GM12878 (cell line): ENCODE measurements at regions not wholly inside any gene's neighbourhood (a gene's known extent, or its start where the extent isn't known, plus 50 kb on each side); places are given as distances from the start of the nearest gene placed in this dataset.

Experiments used
- ATAC-seq: fragments of 200-7000 bp; cut with Tn5 transposase; 3 replicates; pipeline ENCODE4 v1.9.1; 2020; ENCODE audit warnings: mild to moderate bottlenecking, moderate library complexity
- BruUV-seq: library from RNA; stranded (reverse); fragments of 400-500 nt; replicated peaks from 2 replicates; lab custom pipeline; 2021; lab: Mats Ljungman, UMichigan
- CTCF ChIA-PET: fragments of 300-600 bp; sonication (Branson Sonifier 250); formaldehyde crosslinking; extraction: SDS; loops from one replicate; lab custom pipeline; 2021; ENCODE audit warnings: inconsistent platforms; lab: Yijun Ruan, JAX
- POLR2A ChIA-PET: fragments of 350-600 bp; formaldehyde crosslinking; extraction: SDS; loops from one replicate; lab custom pipeline; 2021; ENCODE audit warnings: inconsistent platforms; lab: Charles Lee
- RAD21 ChIA-PET: fragments of 300-600 bp; sonication (Branson Sonifier 250); formaldehyde crosslinking; loops from one replicate; lab custom pipeline; 2023; ENCODE audit warnings: antibody characterized with exemption; ENCODE audit not compliant: unreplicated experiment; lab: Charles Lee
- SMC1A ChIA-PET: fragments of 300-600 bp; sonication (Branson Sonifier 250); formaldehyde crosslinking; loops from one replicate; lab custom pipeline; 2023; ENCODE audit not compliant: unreplicated experiment, uncharacterized antibody; lab: Charles Lee
- DNase-seq: peaks from one replicate; pipeline ENCODE4 v3.0.0-alpha.2; 2011; ENCODE audit warnings: low read depth, low spot score
- FAIRE-seq: peaks from 3 replicates; lab custom pipeline; 2011; peaks lifted over from hg19 to GRCh38; lab: Jason Lieb, UNC
- H2AFZ ChIP-seq: 2 replicates; pipeline ENCODE4 v1.6.0; 2011; ENCODE audit warnings: low read depth, low read length, control low read depth; ENCODE audit not compliant: control insufficient read depth
- H3K27ac ChIP-seq: 2 replicates; pipeline ENCODE4 v1.5.1; 2011; ENCODE audit warnings: control low read depth; ENCODE audit not compliant: control insufficient read depth, insufficient read depth
- H3K27me3 ChIP-seq, 2 experiments: replicated peaks in 1 of 2; 2 replicates each; pipeline versions ENCODE4 v1.6.0 to v1.6.1; 2011; ENCODE audit warnings: low read length in 1 of 2; ENCODE audit not compliant: control insufficient read depth in 2 of 2, insufficient read depth in 2 of 2
- H3K36me3 ChIP-seq, 2 experiments: 2 replicates each; pipeline ENCODE4 v1.5.1; 2011; ENCODE audit warnings: low read length in 1 of 2; ENCODE audit not compliant: control insufficient read depth in 2 of 2, insufficient read depth in 2 of 2
- H3K4me1 ChIP-seq: 2 replicates; pipeline ENCODE4 v1.6.1; 2011; ENCODE audit warnings: mild to moderate bottlenecking, low read length, moderate library complexity, mixed read lengths; ENCODE audit not compliant: control insufficient read depth, insufficient read depth
- H3K4me2 ChIP-seq: 2 replicates; pipeline ENCODE4 v1.6.0; 2011; ENCODE audit warnings: control low read depth; ENCODE audit not compliant: control insufficient read depth, insufficient read depth
- H3K4me3 ChIP-seq: fragments of 200-600 bp; sonication (generic); 2 replicates; pipeline ENCODE4 v1.5.1; 2016
- H3K79me2 ChIP-seq: 2 replicates; pipeline ENCODE4 v1.6.0; 2011; ENCODE audit warnings: low read length; ENCODE audit not compliant: control insufficient read depth, insufficient read depth
- H3K9ac ChIP-seq: 2 replicates; pipeline ENCODE4 v1.8.0; 2011; ENCODE audit warnings: low read length, control low read depth, mixed read lengths; ENCODE audit not compliant: control insufficient read depth, insufficient read depth
- H3K9me3 ChIP-seq: replicated peaks from 3 replicates; pipeline ENCODE4 v1.5.1; 2011; ENCODE audit warnings: mild to moderate bottlenecking, low read length; ENCODE audit not compliant: control insufficient read depth, insufficient read depth
- H4K20me1 ChIP-seq: 2 replicates; pipeline ENCODE4 v1.6.0; 2011; ENCODE audit not compliant: control insufficient read depth, insufficient read depth
- ATF7 ChIP-seq: fragments of 450-650 bp; IDR thresholded peaks from 2 replicates; pipeline ENCODE4 v1.6.1; 2016; ENCODE audit warnings: low read depth, mild to moderate bottlenecking
- CHD2 ChIP-seq: IDR thresholded peaks from 2 replicates; pipeline ENCODE4 v1.6.1; 2011; ENCODE audit warnings: low read depth, low read length, improper control_type of control experiment, borderline replicate concordance
- DPF2 ChIP-seq: fragments of 450-650 bp; IDR thresholded peaks from 2 replicates; pipeline ENCODE4 v1.6.1; 2017; ENCODE audit warnings: mild to moderate bottlenecking
- ETV6 ChIP-seq, 2 experiments: fragments of 450-650 bp in 1 of 2; IDR thresholded peaks in 1 of 2; conservative IDR thresholded peaks in 1 of 2; 2 replicates each; pipeline ENCODE4 v1.6.1; 2014; ENCODE audit warnings: antibody characterized with exemption in 1 of 2, borderline replicate concordance in 1 of 2, low read depth in 1 of 2, mild to moderate bottlenecking in 1 of 2, moderate library complexity in 1 of 2
- EZH2 ChIP-seq: IDR thresholded peaks from 2 replicates; pipeline ENCODE4 v1.6.1; 2012; ENCODE audit warnings: low read depth, mild to moderate bottlenecking, control low read depth, inconsistent platforms, low read length, borderline replicate concordance; ENCODE audit not compliant: control insufficient read depth
- HDGF ChIP-seq: fragments of 450-650 bp; IDR thresholded peaks from 2 replicates; pipeline ENCODE4 v1.6.1; 2016; ENCODE audit warnings: antibody characterized with exemption
- JUND ChIP-seq: IDR thresholded peaks from 2 replicates; pipeline ENCODE4 v1.6.1; 2012; ENCODE audit warnings: low read depth, mild to moderate bottlenecking, low read length, improper control_type of control experiment, moderate library complexity
- KDM1A ChIP-seq: fragments of 200-600 bp; sonication (generic); IDR thresholded peaks from 2 replicates; pipeline ENCODE4 v1.6.1; 2016; ENCODE audit warnings: borderline replicate concordance
- NR2F1 ChIP-seq: fragments of 450-650 bp; conservative IDR thresholded peaks from 2 replicates; pipeline ENCODE4 v1.6.1; 2017; ENCODE audit warnings: mild to moderate bottlenecking
- PAX5 ChIP-seq: IDR thresholded peaks from 2 replicates; pipeline ENCODE4 v1.6.1; 2011; ENCODE audit warnings: low read depth, low read length, borderline replicate concordance
- PAX8 ChIP-seq: fragments of 450-650 bp; IDR thresholded peaks from 2 replicates; pipeline ENCODE4 v1.6.1; 2017; ENCODE audit warnings: mild to moderate bottlenecking, moderate library complexity
- POLR2AphosphoS2 ChIP-seq: IDR thresholded peaks from 2 replicates; pipeline ENCODE4 v1.6.1; 2011; ENCODE audit warnings: low read depth, mild to moderate bottlenecking, low read length, improper control_type of control experiment, moderate library complexity
- RCOR1 ChIP-seq: conservative IDR thresholded peaks from 2 replicates; pipeline ENCODE4 v1.6.1; 2012; ENCODE audit warnings: low read depth, low read length, improper control_type of control experiment
- RELB ChIP-seq: fragments of 450-650 bp; IDR thresholded peaks from 2 replicates; pipeline ENCODE4 v1.6.1; 2017; ENCODE audit warnings: low read depth, mild to moderate bottlenecking, moderate library complexity
- REST ChIP-seq: IDR thresholded peaks from 2 replicates; pipeline ENCODE4 v1.6.1; 2012; ENCODE audit warnings: mild to moderate bottlenecking, low read depth, low read length
- RFX5 ChIP-seq: IDR thresholded peaks from 2 replicates; pipeline ENCODE4 v1.6.1; 2011; ENCODE audit warnings: low read depth, low read length, improper control_type of control experiment
- TBL1XR1 ChIP-seq: IDR thresholded peaks from 2 replicates; pipeline ENCODE4 v1.6.1; 2012; ENCODE audit warnings: low read depth, low read length, improper control_type of control experiment
- TCF12 ChIP-seq: IDR thresholded peaks from 2 replicates; pipeline ENCODE4 v1.6.1; 2011; ENCODE audit warnings: low read depth, mild to moderate bottlenecking, low read length
- TCF7 ChIP-seq: IDR thresholded peaks from 2 replicates; pipeline ENCODE4 v1.6.1; 2014; ENCODE audit warnings: antibody characterized with exemption, borderline replicate concordance
- WGBS: methylation state at CpG from one replicate; pipeline ENCODE4 v1.1.6; 2016; ENCODE audit warnings: low lambda C conversion rate; ENCODE audit not compliant: insufficient replicate concordance, insufficient coverage; ENCODE audit errors: missing lambda C conversion rate; 5-methylcytosine and 5-hydroxymethylcytosine counted together
- in situ Hi-C: fragments of 300-500 bp; cut with MboI; formaldehyde crosslinking; loops from 9 replicates; pipeline ENCODE4 v1.14.3; 2018; ENCODE audit warnings: mixed read lengths
- intact Hi-C: fragments of 100-400 bp; cut with micrococcal nuclease; formaldehyde crosslinking; loops from one replicate; pipeline ENCODE4 v1.14.2; 2022; ENCODE audit not compliant: unreplicated experiment
- TF ChIP-seq, protein P1 (sequence below): IDR thresholded peaks from 2 replicates; pipeline ENCODE4 v1.6.1; 2012; ENCODE audit warnings: low read depth, low read length, improper control_type of control experiment

DNA sequence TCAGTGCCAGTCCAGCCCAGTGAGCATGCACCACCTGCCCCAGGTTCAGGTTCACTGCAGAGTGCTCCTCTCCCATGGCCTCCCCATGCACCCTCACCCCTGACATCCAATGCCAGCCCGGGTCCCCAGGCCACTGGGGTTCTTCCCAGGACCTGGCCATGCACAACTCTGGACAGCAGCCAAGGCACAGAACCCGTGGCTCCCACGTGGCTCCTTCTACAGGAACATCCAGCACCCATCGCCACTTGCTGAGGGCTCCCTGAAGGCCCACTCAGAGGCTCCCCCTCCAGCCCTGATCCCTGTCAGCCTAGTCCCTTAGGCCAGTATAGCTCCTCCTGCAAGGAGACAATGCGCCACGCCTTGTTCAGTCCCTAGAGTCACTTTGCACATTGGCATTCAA lies 110.8 kb downstream of the IRX2 start:
- H3K4me1 ChIP-seq: no peaks in the 10 kb centered on the region
- no peaks in the 10 kb centered on the region for H3K27me3 ChIP-seq
- H2AFZ ChIP-seq: no peak overlapping the region
- DNase-seq: no peak
- TF ChIP-seq EZH2 (no peak), POLR2AphosphoS2 (no peak), DPF2 (no peak), ATF7 (no peak), TCF7 (no peak), NR2F1 (no peak), REST (no peak), CHD2 (no peak), ETV6 (conservative IDR thresholded peaks at IDR 0.05 in 1 of 2, IDR thresholded peaks at IDR 0.05 in 1 of 2; ENCODE audit: borderline replicate concordance in 1 of 2, low read depth in 1 of 2) (no peak), TCF12 (no peak), KDM1A (no peak), RELB (no peak), RFX5 (no peak), HDGF (no peak), JUND (no peak), TBL1XR1 (no peak), PAX5 (no peak), PAX8 (no peak), RCOR1 (no peak)
- TF ChIP-seq, protein P1, sequence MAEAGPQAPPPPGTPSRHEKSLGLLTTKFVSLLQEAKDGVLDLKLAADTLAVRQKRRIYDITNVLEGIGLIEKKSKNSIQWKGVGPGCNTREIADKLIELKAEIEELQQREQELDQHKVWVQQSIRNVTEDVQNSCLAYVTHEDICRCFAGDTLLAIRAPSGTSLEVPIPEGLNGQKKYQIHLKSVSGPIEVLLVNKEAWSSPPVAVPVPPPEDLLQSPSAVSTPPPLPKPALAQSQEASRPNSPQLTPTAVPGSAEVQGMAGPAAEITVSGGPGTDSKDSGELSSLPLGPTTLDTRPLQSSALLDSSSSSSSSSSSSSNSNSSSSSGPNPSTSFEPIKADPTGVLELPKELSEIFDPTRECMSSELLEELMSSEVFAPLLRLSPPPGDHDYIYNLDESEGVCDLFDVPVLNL: no peak
- H3K9me3 ChIP-seq: no peaks in the 10 kb centered on the region; the same call in 2 of the 3 replicates
- SMC1A ChIA-PET: no interaction called here
- WGBS: 30% methylated on average over 6 of the region's 6 CpGs
- no peaks in the 10 kb centered on the region for H3K79me2 ChIP-seq
- POLR2A ChIA-PET: no interaction called here
- no peak overlapping the region for H3K4me3 ChIP-seq
- H3K36me3 ChIP-seq: no peaks in the 10 kb centered on the region
- FAIRE-seq: no peak
- no peak overlapping the region for H3K4me2 ChIP-seq
- H3K9ac ChIP-seq: no peak overlapping the region
- intact Hi-C loops: no loop called here
- in situ Hi-C loops: no loop called here
- ATAC-seq: no peak
- no TSS peak for BruUV-seq
- H3K27ac ChIP-seq: no peak overlapping the region
- no peaks in the 10 kb centered on the region for H4K20me1 ChIP-seq
- CTCF ChIA-PET: no interaction called here
- RAD21 ChIA-PET: no interaction called here
